GM21529 (cell line): ENCODE measurements at regions not wholly inside any gene's neighbourhood (a gene's known extent, or its start where the extent isn't known, plus 50 kb on each side); places are given as distances from the start of the nearest gene placed in this dataset.
A peak's percentile ranks its signal among the peaks of the same experiment; 100 is the strongest.
"Not testable (repeated sequence)": the region's sequence is repeated elsewhere in the genome, so short reads cannot be mapped to it uniquely, and the experiment has no call there.

Source experiments
- ATAC-seq: cut with Tn5 transposase; IDR thresholded peaks from one replicate; pipeline ENCODE4 v1.9.1; 2021; ENCODE audit not compliant: unreplicated experiment

DNA sequence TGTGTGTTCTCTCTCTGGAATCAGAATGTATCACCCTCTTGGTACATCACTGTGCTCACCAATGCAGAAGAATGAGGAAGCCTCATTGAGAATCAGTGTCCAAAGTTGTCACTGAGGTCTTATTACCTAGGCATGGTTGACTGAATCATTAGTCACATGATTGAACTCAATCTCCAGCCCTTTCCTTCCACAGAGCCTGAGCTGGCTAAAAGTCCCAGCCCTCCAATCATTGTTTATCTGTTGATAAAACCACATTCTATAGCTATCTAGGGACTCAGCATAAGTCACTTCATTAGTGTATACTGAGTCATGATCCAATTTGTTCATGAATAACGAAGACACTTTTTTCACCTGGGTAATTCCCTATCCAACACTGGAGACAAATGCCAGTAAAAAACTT lies 396.8 kb downstream of the TRAM1L1 start:
- ATAC-seq, result no peak

DNA sequence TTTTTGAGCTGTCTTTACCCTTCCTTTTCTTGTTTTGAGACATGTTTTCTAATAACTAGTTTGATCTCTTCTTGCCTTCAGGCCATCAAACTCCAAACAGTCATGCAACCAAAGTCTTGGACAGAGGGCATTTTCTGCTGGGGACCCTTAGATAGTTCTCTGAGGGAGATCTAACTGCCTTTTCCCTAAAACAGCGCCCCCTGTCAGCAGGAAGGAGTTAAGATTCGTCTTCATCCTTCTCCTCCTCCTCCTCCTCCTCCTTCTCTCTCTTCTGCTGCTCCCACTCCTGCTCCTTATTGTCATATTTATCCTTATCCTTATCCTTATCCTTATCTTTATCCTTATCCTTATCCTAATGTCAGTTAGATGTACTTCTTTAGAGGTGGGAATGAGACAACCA lies 417.2 kb downstream of the TRAM1L1 start:
- ATAC-seq, result no peak

DNA sequence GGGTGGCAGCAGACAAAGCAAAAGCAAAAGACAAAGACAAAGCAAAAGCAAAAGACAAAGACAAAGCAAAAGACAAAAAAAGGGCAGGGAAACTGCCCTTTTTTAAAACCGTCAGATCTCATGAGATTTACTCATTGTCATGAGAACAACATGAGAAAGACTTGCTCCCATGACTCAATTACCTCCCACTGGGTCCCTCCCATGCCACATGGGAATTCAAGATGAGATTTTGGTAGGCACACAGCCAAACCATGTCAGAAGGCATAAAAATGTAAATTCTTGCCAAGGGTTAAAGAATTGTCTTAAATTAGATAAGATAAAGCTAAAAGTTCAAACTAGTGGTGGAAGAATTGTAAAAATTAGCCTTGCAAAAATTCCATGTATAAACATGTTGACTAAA lies 419.7 kb downstream of the TRAM1L1 start:
- ATAC-seq, result no peak

DNA sequence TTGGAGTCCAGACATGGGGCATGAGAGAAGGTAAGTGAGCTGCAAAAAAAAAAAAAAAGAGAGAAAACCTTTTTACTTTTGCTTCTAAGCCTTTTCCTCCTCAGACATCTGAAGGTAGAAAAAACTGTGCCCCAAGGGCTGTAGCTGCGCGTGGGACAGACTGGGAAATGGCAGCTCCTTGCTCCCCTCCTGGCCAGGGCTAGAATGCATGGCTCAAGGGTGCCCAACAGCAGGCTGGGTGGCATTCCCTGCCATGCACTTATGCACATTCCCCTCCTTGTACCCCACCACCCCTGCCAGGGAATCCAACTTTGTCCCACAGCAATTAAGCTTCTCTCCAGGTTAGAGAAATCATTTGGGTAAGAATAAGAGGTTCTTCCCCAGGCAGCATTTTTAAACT lies 421.2 kb downstream of the TRAM1L1 start:
- ATAC-seq, result no peak

GRCh38 chr4:116639070-116639577 lies 446.3 kb downstream of the TRAM1L1 start:
- ATAC-seq, result no peak

GRCh38 chr4:116638592-116638991 lies 446.8 kb downstream of the TRAM1L1 start:
- ATAC-seq, result no peak

GRCh38 chr4:116636917-116637316 lies 448.5 kb downstream of the TRAM1L1 start:
- peak; percentile 98 for ATAC-seq

- ATAC-seq, result no peak
Observed at GRCh38 chr4:116632269-116632668, 453.1 kb downstream of the TRAM1L1 start.

GRCh38 chr4:116628598-116628997 lies 456.8 kb downstream of the TRAM1L1 start:
- ATAC-seq, result no peak

DNA sequence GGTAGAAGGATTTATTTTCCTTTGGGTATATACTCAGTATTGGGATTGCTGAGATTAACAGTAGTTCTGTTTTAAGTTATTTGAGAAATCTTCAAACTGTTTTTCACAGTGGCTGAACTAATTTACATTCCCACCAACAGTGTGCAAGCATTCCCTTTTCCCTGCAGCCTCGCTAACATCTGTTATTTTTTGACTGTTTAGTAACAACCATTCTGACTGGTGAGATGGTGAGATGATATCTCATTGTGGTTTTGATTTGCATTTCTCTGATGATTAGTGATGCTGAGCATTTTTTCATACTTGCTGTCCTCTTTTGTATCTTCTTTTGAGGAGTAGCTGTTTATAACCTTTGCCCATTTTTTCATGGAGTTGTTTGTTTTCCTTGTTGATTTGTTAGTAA lies 457.8 kb downstream of the TRAM1L1 start:
- ATAC-seq, result no peak

DNA sequence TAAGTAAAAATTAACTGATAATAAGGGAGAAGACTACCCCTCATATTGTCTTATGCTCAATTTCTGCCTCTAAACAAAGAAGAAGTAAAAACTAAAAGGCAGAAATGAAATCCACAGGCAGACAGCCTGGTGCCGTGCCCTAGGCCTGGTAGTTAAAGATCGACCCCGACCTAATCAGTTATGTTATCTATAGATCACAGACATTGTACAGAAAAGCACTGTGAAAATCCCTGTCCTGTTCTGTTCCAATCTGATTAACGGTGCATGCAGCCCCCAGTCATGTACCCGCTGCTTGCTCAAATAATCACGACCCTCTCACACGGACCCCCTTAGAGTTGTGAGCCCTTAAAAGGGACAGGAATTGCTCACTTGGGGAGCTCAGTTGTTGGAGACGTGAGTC lies 465.9 kb downstream of the TRAM1L1 start:
- ATAC-seq, result not testable (repeated sequence)

DNA sequence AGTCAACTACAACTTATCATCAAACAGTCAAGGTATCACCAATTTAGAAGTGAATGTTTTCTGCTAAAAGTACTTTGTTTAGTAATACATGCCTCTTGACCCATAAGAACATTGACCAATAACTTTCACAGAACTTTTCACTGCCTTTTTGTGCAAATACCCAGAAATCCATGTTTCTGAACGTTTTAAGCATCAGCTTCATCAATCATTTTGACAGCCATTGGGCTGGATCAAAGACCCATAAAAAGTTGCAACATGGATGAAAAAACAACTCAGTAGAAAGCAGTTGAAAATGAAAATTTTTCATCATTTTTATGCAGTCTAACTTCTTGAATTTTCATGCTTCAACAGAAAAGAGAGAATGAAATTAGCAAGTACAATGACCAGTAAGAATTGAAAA lies 466.7 kb downstream of the TRAM1L1 start:
- no peak for ATAC-seq

DNA sequence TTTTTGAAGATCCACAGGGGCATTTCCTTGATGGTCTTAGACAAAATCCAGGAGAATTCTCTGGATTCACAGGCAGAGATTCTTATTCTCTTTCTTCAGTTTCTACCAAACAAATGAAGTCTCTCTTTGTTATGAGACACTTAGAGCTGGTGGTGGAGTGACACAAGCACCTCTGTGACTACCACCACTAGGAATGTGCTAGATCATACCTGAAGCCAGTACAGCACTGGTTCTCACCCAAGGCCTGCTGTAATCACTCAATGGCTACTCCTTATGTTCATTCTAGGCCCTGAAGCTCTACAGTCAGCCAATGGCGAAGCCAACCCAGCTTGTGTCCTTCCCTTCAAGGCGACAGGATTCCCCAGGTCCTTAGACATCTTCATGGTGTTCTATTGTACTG lies 482.3 kb downstream of the TRAM1L1 start:
- ATAC-seq, result no peak

- no peak for ATAC-seq
Observed at GRCh38 chr4:116599859-116600258, 485.5 kb downstream of the TRAM1L1 start.

- ATAC-seq, result no peak
Observed at GRCh38 chr4:116598980-116599789, 486.2 kb downstream of the TRAM1L1 start.

DNA sequence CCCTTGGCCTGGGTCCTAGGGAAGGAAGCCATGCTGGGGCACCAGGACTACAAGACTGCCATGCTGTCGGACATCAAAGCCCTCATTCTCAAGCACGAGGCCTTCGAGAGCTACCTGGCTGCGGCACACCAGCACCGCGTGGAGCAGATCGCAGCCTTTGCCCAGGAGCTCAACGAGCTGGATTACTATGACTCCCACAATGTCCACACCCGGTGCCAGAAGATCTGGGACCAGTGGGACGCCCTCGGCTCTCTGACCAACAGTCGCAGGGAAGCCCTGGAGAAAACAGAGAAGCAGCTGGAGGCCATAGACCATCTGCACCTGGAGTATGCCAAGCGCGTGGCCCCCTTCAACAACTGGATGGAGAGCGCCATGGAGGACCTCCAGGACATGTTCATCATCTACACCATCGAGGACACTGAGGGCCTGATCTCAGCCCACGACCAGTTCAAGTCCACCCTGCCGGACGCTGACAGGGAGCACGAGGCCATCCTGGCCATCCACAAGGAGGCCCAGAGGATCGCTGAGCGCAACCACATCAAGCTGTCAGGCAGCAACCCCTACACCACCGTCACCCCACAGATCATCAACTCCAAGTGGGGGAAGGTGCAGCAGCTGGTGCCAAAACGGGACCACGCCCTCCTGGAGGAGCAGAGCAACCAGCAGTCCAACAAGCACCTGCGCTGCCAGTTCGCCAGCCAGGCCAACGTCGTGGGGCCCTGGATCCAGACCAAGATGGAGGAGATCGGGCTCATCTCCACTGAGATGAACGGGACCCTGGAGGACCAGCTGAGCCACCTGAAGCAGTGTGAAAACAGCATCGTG lies 487.0 kb downstream of the TRAM1L1 start:
- no peak for ATAC-seq

DNA sequence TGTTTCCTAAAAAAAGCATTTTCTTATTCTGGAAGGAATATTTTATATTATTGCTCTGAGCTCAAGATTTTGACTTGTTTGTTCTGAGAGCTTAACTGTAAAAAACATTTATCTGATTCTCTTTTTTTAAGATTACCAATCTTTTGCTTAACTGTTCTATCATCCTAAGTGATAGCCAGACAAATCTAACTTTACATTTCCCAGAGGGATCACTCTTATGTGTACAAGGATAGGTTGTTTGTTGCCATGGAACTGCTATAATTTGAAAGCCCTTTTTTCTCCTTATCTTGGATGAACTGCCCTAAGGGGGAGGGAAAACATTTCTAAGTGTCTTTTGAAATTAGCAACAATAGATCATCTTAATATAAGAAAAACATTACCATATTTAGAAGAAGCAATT lies 494.7 kb downstream of the TRAM1L1 start:
- no peak for ATAC-seq

DNA sequence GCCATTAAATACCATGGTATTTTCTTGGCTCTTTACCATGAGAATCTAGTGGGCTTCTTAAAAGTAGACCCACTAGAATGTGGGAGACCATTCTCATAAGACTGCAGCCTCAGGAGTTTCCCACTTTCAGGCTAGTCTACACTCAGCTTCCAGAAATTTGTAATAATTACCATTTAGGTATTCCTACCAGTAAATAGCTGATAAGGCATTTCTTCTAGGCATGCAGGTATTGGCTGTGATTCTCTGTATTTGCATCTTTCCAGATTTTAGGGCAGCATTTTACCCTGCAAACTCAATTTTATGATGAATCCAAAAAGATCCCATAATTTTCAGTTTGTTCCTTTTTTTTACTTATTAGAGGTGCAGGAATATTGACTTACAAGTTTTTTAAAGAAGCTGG lies 496.6 kb downstream of the TRAM1L1 start:
- ATAC-seq, result no peak

GRCh38 chr4:116585246-116585645 lies 500.1 kb downstream of the TRAM1L1 start:
- ATAC-seq, result no peak

DNA sequence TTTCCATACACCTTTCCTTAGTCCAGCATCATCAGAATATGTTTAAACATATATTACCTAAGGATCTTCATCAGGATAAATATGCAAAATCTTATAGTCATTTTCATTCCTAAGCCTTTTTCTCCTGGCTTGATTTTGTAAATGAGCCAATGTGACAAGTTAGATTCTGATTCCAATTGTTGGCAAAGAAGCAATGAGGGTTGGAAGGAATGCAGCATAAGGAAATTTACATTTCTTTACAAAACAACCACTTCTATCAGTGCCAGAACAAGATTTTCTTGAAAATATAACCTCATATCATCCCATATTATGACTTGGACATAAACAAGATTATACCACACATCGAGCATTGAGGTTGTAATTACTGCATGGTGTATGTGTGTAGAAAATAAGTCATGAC lies 508.1 kb downstream of the TRAM1L1 start:
- no peak for ATAC-seq

GRCh38 chr4:116573540-116573939 lies 511.8 kb downstream of the TRAM1L1 start:
- no peak for ATAC-seq

- ATAC-seq, result no peak
Observed at GRCh38 chr4:116561768-116562167, 523.6 kb downstream of the TRAM1L1 start.
